ENCODE measurements at regions not wholly inside any gene's neighbourhood (a gene's known extent, or its start where the extent isn't known, plus 50 kb on each side); places are given as distances from the start of the nearest gene placed in this dataset.

- Histone ChIP-seq H3K4me1 (ENCODE audit: insufficient read depth, low read length) (no peaks in the 10 kb centered on the region), H3K36me3 (ENCODE audit: low read depth, low read length) (no peaks in the 10 kb centered on the region), H3K4me3 (ENCODE audit: low read length) (no peak overlapping the region), H4K20me1 (ENCODE audit: low read length) (no peaks in the 10 kb centered on the region), H3K9me3 (ENCODE audit: low read length) (0 out of 2 replicates have a peak, but pooled peaks cover 5% of the 10 kb centered on the region), H3K27ac (ENCODE audit: low read length) (no peak overlapping the region), H3K27me3 (ENCODE audit: low read length) (no peaks in the 10 kb centered on the region), H3K9me2 (replicated peaks; ENCODE audit: low read length) (no peaks in the 10 kb centered on the region), H3K9ac (ENCODE audit: low read length) (no peak overlapping the region), H3K79me2 (ENCODE audit: low read length) (no peaks in the 10 kb centered on the region), H2AFZ (ENCODE audit: low read length) (no peak overlapping the region), H3K4me2 (ENCODE audit: low read length) (no peak overlapping the region), H3F3A (ENCODE audit: low read length, unreplicated experiment) (no peaks in the 10 kb centered on the region)
- BruUV-seq (replicated peaks): no TSS peak
- DNase-seq: no peak
- CTCF ChIA-PET: no interaction called here
- no peak for ATAC-seq
- POLR2A ChIA-PET (ENCODE audit: unreplicated experiment): no interaction called here
- intact Hi-C loops (cut with micrococcal nuclease): no loop called here
- TF ChIP-seq EZH2 (IDR thresholded peaks at IDR 0.05; ENCODE audit: low read length, unreplicated experiment): no peak
- no peak for TF ChIP-seq CTCF (conservative IDR thresholded peaks at IDR 0.05; ENCODE audit: low read depth, low read length)
- no peak for TF ChIP-seq EZH2phosphoT487 (IDR thresholded peaks at IDR 0.05; ENCODE audit: borderline replicate concordance, low read length)
Measured at GRCh38 chrX:1052021-1052420, 160.4 kb downstream of the CRLF2 start.

GRCh38 chrX:1051421-1051820, 161.0 kb downstream of the CRLF2 start:
- POLR2A ChIA-PET (ENCODE audit: unreplicated experiment): no interaction called here
- Histone ChIP-seq H3F3A (ENCODE audit: low read length, unreplicated experiment) (no peaks in the 10 kb centered on the region), H3K27ac (ENCODE audit: low read length) (no peak overlapping the region), H2AFZ (ENCODE audit: low read length) (no peak overlapping the region), H3K4me3 (ENCODE audit: low read length) (no peak overlapping the region), H3K4me2 (ENCODE audit: low read length) (no peak overlapping the region), H3K9ac (ENCODE audit: low read length) (no peak overlapping the region), H3K36me3 (ENCODE audit: low read depth, low read length) (no peaks in the 10 kb centered on the region), H3K4me1 (ENCODE audit: insufficient read depth, low read length) (no peaks in the 10 kb centered on the region), H3K27me3 (ENCODE audit: low read length) (no peaks in the 10 kb centered on the region), H3K9me2 (replicated peaks; ENCODE audit: low read length) (no peaks in the 10 kb centered on the region), H4K20me1 (ENCODE audit: low read length) (no peaks in the 10 kb centered on the region), H3K79me2 (ENCODE audit: low read length) (no peaks in the 10 kb centered on the region), H3K9me3 (ENCODE audit: low read length) (0 out of 2 replicates have a peak, but pooled peaks cover 5% of the 10 kb centered on the region)
- no peak for ATAC-seq
- no TSS peak for BruUV-seq (replicated peaks)
- TF ChIP-seq CTCF (conservative IDR thresholded peaks at IDR 0.05; ENCODE audit: low read depth, low read length) (no peak), EZH2 (IDR thresholded peaks at IDR 0.05; ENCODE audit: low read length, unreplicated experiment) (no peak), EZH2phosphoT487 (IDR thresholded peaks at IDR 0.05; ENCODE audit: borderline replicate concordance, low read length) (no peak)
- intact Hi-C loops (cut with micrococcal nuclease): no loop called here
- CTCF ChIA-PET: no interaction called here
- DNase-seq: no peak

GRCh38 chrX:1045680-1046314, 166.7 kb downstream of the CRLF2 start:
- Histone ChIP-seq H3K79me2 (ENCODE audit: low read length) (no peaks in the 10 kb centered on the region), H2AFZ (ENCODE audit: low read length) (no peak overlapping the region), H3K9ac (ENCODE audit: low read length) (no peak overlapping the region), H3K9me2 (replicated peaks; ENCODE audit: low read length) (no peaks in the 10 kb centered on the region), H3K4me3 (ENCODE audit: low read length) (no peak overlapping the region), H3K4me1 (ENCODE audit: insufficient read depth, low read length) (no peaks in the 10 kb centered on the region), H3K9me3 (ENCODE audit: low read length) (no peaks in the 10 kb centered on the region), H3K27me3 (ENCODE audit: low read length) (0 out of 2 replicates have a peak, but pooled peaks cover 2% of the 10 kb centered on the region), H3F3A (ENCODE audit: low read length, unreplicated experiment) (no peaks in the 10 kb centered on the region), H4K20me1 (ENCODE audit: low read length) (no peaks in the 10 kb centered on the region), H3K27ac (ENCODE audit: low read length) (no peak overlapping the region), H3K4me2 (ENCODE audit: low read length) (no peak overlapping the region), H3K36me3 (ENCODE audit: low read depth, low read length) (no peaks in the 10 kb centered on the region)
- POLR2A ChIA-PET (ENCODE audit: unreplicated experiment): no interaction called here
- BruUV-seq (replicated peaks): no TSS peak
- TF ChIP-seq EZH2phosphoT487 (IDR thresholded peaks at IDR 0.05; ENCODE audit: borderline replicate concordance, low read length) (no peak), EZH2 (IDR thresholded peaks at IDR 0.05; ENCODE audit: low read length, unreplicated experiment) (no peak), CTCF (conservative IDR thresholded peaks at IDR 0.05; ENCODE audit: low read depth, low read length) (no peak)
- ATAC-seq (no peak), DNase-seq (no peak)
- CTCF ChIA-PET: no interaction called here
- intact Hi-C loops (cut with micrococcal nuclease): no loop called here

Measured in PC-3 (cell line).